HG02981 (cell line): ENCODE measurements at regions not wholly inside any gene's neighbourhood (a gene's known extent, or its start where the extent isn't known, plus 50 kb on each side); places are given as distances from the start of the nearest gene placed in this dataset.
A peak's percentile ranks its signal among the peaks of the same experiment; 100 is the strongest.

Source experiments
- ATAC-seq: cut with Tn5 transposase; IDR thresholded peaks from one replicate; pipeline ENCODE4 v1.9.1; 2021; ENCODE audit warnings: mild to moderate bottlenecking, moderate library complexity; ENCODE audit not compliant: unreplicated experiment

DNA sequence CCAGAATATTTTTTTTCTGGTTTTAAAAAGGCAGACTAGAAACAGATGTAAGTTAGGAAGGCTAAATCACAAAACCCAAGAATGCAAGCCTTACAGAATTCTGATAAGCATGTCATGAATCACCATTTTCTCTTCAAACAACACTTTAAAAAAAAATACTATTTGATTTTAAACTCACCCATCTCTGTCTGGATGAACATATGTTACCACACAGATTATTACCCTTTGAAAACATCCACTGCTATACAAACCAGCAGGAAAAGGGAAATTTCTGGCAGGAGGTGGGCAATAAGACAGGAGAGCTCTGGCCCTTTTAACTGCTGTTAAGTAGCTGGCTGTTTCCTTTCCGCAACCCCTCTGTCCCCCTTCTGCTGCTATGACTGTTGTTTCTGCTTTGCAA, 317.7 kb upstream of the NOCT start:
- ATAC-seq = no peak

DNA sequence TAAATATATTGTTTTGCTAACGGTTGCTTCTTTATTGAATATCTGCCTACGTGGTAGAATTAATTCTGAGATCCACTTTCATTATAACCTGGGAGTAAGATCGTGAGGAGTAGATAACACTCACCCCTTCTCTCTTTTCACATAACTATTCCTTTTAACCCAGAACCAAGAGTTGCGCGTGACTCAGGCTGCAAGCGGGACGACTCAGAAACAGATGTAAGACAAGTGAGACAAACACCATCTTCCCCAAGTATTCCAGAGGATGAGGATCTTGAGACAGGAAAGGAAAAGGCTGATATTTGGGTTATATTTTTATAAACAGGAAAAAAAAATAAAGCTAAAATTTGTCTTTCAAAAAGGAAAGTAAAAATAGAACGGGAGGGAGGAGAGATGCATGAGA, 318.8 kb upstream of the NOCT start:
- ATAC-seq = no peak

DNA sequence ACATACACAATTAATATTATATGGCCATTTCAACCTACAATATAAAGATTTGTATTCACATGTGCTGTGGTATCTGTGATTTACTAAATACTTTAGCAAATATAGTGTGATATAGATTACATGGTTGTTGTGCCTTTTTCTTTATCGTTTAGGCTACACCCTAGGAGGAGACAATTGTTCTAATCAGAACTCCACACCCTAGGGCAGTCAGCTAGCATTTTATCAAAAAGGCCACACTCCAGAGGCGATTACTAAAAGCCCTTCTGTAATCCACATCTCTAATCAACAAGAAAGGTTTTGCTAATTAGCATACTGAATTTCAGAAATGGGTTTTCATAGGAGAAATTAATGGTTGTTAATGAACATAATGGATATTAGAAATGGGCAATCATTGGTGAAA, 319.5 kb upstream of the NOCT start:
- no peak for ATAC-seq

DNA sequence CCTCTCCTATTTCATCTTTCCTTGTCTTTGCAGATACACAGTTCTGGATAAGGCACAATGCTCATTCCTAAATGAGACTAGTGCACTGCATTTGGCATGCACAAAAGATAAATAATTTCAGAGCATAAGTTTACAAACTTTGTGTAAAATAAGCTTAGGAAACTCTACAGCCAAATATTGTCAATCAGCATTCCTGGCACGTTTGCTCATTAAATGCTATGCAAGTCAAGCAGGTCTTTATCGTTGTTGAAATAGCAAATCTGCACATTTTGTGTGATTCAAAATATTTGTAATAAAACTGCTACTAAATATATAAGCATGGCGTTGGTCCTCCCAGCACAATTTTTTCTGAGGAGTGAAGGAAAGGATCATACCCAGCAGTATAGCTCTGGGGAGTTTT, 322.1 kb upstream of the NOCT start:
- ATAC-seq = no peak

DNA sequence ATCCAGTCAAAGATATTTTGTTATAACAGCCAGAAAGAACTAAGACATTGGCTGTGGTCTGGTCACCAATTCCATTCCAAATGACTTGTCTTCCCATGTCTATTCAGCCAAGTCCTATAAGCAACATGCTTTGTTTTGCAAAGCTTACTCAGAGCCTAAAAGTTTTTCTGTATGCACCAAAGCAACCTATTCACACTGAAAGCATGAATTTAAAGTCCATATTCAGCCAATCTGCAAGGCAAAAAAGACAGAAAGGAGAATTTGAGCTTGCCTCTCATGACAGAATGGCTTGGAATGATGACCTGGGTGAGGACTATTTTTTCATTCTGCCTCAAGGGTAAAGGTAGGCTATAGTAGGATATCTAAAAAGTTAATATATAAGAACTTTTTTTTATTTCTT, 323.2 kb upstream of the NOCT start:
- ATAC-seq = no peak

DNA sequence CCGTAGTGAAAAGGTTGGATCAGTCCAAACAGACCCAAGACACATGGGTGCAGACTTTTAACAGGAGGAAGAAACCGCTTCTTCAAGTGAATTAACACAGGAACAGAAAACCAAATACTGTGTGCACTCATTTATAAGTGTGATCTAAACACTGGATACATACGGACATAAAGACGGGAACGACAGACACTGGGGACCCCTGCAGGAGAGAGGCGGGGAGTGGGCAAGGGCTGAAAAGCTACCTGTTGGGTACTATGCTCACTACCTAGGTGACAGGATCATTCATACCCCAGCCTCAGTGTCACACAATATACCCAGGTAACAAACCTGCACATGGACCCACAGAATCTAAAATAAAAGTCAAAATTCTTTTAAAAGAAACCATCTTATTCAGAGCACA, 326.0 kb upstream of the NOCT start:
- no peak for ATAC-seq

DNA sequence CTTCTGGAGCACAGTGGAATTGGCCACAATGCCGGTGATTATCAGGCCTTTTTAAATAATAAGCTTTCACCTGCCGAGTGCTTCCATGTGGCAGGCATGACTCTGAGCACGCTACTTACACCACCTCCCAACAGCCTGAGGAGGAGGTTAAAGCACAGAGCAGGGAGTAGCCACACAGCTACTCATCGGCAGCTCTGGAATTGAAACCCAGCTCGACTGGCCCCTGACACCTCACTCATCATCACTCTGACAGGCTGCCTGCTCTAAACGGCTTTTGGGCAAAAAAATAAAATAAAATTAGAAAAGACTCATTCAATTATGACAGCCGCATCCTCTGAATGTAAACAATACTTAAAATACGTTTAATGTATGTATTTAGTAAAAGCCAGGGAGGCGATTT, 326.4 kb upstream of the NOCT start:
- ATAC-seq = no peak

DNA sequence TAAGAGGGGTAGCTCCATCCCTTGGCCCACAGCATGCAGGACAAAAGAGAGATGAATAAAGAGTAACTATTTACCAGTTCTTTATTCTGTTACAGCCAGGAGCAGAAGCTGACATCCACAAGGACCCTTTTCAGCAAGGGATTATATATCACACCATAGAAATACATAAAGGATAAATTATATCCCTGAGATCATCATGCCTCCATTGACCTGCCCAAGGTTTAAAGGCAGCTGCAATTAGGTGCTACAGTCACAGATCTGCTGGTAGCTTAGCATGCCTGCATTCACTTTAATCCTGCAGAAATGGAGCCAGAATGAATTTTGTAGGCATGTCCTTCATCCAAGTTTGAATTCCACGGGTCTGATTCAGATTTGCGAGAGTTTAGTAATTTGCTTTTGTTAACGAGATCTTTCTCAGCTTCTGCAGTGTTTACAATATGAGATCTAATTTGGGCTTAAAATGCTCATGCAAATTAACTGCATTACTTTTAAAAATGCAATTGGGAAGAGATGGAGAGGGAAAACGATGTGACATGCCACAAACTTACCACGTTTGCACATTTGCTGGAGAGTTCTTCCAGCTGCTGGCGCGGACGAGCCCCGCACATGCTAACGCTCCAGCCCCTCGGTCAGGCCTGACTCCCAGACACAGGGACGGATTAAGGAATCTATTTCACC, 327.0 kb upstream of the NOCT start:
- ATAC-seq = no peak

DNA sequence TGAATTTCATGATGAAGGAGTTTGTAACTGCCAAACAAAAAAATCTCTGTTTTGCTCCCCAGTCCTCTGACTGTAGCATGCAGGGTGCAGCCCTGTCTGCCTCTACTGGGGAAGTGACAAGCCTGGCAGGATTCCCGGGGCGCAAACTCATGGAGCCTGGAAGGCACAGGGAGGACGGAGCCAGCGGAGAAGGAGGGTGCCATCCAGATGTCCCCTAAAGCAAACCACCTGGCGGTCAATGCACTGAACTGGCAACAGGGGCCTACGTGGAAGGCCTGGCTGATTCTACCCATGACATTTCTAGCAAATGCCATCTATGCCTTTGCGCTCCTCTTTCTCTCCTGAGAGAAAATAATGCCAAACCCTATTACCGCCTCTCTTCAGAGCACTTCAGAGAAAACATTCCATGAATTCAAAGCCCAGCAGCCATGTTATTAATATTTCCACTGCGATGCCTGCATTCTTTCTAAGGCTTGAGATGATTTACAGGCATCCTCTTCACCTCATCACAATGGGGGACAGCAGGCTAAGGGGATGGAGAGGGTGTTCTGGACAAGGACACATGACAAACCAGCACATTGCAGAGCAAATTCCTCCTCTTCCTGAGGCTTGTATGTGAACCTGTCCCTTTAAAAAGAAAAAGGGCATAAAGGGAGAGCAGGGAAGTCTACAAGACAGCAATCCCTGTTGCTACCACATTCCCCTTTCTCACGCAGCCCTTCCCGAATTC, 329.3 kb upstream of the NOCT start:
- ATAC-seq = no peak

DNA sequence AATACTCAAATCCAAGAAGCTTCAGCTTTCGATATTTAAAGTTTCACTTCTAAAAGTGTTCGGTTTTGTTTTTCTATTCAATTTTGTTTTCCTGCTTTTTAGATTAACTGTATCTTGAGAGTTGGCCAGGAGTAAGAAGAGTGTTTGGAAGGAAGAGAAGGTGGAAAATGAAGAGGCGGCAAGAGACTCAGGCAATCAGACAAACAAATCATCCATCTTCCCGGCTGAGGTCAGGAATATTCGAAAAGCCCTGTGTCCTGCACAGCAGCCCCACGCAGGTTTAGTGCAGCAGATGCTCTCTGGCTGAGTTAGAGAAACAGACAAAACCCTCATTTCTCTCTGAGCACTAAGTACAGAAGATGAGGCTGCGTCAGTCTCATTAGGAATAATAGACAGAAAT, 330.3 kb upstream of the NOCT start:
- ATAC-seq = no peak

DNA sequence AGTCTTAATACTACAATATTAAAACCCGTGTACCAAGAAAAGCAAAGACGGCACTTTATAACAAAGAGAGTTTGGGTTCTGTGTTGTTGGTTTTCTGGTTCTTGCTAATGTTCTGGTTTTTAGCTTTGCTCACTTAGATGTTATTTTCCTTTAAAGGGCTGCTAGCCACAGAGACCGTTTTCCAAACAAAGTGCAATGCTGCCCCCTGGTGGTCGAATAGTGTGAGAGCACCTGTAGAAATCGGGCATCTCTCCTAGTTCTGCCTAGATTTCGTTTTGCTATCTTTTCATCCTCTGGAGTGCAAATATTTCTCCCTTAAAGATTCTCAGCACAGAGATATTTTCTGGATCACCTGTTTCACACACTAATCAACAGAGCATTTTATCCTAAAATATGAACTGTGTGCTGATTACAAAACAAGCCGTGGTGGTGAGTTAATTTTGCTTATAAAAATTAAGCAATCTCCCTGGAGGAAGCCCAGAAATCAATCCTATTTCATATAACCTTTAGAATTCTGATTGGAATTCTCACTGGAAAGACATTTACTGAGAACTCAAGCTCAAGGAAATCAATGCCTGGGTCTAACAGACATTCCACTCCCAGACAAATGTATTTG, 334.5 kb upstream of the NOCT start:
- peak; percentile 82 for ATAC-seq

DNA sequence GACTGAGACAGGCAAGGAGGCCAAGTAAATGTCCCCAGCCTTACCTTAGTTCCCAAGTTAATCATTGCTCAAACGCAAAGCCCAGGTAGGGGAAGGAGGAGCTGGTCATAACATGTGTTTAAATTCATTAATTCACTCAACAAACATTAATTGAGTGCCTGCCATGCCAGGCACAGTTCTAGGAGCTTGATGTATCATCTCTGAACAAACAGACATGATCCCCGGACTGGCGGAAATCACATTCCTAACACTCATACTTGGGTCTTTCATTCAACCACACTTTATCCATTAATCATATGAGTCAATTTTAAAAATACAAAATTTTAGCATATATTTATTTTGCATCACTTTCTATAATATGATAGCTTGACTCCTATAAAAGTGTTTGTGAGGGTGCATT, 335.3 kb upstream of the NOCT start:
- no peak for ATAC-seq

DNA sequence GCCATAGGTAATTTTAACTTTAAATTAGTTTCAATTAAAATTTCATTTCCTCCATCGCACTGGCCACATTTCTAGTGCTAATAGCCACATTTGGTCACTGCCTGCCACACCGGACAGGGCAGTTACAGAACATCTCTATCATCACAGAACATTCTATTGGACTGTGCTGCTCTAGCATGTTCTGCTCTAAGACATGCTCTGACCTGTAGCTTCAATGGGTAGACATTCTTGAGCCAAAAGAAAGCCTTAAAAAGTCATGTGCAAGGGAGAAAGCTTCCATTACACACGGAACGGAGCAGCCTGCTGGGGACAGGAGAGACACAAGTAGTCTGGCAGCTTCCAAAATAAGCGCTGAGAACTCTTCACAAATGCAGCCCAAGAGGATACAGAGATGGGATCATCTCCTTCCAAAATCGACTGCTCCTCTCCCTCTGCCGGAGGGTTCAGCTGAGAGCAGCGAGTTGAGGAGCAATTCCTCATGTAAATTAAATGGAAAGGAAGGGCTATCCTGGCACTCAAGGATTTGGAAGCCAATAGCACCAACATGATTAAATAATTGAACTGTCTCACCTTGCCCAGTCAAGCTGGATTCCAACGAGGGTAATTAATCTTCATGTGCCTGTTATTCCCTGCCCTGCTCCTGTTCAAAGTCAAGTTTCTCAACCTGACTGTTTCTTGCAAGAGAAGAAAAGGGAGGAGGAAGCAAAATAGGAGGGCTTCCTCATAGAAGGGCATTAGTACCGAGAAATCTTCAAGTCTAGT, 336.4 kb upstream of the NOCT start:
- ATAC-seq = no peak

DNA sequence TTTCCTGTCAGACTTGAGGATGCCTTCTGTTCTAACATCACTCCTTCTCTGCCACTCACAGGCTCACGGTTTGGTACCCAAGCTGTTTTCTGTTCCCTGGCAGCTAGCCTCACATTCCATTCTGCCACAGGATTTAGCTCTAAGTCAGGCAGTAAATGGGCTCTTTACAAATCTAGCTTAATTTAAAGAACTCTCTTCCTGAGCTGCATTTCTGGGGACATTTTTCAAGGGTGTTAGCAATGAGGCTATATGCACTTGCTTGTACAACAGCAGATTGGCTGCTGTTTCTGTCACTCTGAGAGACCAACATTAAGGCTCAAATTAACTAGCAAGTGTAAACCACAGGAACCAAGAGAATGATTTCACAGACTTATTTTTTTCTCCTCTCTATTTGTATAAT, 337.8 kb upstream of the NOCT start:
- no peak for ATAC-seq

DNA sequence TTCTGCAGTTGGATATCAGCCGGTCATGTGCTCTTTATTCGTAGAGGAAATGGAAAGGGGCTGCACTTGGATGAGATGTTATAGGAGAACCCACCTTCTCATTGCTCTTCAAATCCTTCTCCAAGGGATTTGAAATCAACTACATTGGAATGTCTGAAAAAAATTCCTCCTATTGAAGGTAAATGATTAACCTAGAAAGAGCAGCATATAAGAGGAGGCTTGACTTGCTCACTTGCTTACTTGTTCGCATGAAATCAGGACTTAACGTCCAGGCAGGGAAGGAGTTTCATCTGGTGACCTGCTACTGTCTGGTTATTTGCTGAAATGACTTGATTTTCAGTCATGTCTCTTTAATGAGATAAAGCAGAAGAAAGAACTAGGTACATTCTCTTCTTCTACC, 338.4 kb upstream of the NOCT start:
- no peak for ATAC-seq

DNA sequence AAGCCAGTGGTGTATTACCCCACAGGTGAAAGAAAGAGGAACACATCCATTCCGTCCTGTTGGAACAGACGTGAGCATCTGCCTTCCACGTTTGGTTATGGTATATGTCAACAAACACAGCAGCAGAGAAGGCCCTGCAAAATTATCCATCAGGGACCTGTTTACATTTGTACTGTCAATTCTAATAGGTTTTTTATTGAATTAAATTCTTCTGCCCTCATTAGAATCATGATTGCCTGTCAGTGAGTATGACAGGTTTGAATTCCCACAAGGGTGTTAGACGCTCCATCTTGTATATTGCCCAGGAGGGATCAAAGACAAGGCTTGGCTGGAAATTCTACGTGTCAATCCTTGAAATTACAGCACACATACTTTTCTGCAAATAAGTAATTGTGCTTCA, 339.9 kb upstream of the NOCT start:
- ATAC-seq = no peak

DNA sequence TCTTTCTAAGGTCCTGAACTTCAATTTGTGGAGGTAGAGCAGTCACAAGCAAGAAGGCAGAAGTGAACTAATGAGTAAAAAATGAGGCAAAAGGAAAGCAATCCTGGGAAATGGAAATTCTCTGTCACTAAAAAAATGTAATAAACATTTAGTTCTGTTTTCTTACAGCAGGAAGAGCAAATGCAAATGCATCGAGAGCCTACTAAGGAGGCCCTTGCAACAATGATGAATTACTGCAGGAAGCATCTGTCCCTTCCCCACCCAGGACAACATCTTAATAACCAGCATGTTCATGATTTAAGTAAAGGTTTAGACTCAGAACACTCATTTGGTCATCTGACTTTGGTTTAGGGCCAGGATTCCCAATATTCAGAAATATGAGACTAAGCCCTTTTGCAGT, 341.4 kb upstream of the NOCT start:
- ATAC-seq = no peak

DNA sequence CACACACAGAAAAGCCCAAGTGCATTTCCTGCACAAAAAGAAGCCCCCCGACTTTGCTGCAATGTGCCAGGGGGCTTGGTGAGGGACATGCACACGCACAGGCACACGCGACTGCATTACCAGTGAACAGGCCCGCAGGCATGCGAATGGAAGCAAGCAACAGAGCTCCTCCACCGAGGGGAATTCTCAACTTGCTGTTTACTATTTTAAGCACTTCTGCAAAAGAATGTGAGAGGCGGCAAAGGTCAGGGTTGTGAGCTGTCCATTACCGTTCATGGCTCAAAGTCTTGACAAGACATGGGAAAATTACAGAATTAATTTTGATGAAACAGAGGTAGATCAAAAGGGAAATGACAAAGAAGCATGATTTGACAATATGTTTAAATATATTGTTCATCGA, 342.5 kb upstream of the NOCT start:
- no peak for ATAC-seq

DNA sequence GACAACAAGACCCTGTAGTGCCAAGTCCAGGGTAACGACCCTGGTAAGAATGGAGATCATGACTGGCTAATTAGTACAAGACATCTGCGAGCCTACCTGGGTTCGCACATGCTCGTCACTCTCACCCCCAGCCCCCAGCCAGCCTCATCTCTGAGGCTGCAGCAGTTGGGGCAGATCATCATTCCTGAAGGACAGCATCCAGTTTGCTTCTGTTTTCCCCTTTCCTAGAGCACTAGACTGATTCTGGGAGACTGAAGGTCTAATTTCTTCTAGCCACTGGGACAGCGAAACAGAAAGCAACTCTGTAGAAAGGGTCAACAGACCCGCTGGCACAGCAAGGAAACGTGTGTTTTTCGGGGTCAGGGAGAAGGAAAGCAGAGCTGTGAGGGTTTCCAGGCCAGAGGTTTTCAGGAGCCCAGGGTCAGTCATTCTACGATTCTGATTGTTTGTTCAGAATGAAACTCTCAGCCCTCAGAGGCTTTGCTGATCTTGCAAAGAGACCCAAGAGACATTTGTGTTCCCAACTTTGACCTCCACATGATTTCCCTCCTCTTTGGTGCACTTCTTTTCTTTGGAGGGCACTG, 343.1 kb upstream of the NOCT start:
- ATAC-seq = no peak

DNA sequence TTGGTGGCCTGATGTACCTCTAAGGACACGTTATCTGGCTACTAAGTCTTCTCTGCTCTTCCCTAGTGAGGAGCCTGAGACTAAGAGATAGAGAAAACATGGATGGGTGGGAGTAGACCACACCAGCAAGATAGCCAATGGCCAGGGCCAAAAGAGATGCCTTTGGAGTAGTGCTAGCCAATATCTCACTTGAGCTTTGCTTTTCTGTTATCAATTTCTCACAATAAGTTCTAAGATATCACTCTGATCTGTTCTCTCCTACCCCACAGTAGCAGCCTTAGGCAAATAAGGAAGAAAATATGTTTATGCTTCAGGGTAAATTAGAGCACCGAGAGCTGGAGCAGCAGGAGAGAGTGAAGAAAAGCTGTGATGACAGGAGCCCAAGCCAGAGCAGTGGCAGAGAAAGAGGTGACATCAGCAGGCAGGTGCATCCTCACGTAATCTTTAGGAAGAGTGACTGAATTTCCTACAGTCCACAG, 343.9 kb upstream of the NOCT start:
- ATAC-seq = no peak

DNA sequence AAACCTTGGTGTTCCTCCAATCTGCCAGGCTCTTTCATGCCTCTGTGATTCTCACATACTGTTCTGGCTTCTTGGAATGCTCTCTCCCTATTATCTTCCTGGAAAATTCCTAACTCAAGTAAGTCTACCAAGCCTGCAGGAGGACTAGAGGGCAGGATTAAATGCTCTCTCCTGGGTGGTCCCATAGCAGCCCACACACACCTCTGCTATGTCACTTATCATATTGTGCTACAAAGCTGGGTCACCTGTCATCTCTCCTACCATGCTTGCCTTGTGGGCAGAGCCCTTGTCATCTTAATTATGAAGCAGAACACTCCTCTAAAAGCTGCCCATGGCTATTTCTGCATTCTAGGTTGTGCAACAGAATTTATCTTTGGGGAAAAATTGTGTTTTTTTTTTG, 344.5 kb upstream of the NOCT start:
- ATAC-seq = no peak
